CD4-positive, alpha-beta T cell (primary cell): ENCODE measurements at regions not wholly inside any gene's neighbourhood (a gene's known extent, or its start where the extent isn't known, plus 50 kb on each side); places are given as distances from the start of the nearest gene placed in this dataset.
A peak's percentile ranks its signal among the peaks of the same experiment; 100 is the strongest.
"Not testable (repeated sequence)": the region's sequence is repeated elsewhere in the genome, so short reads cannot be mapped to it uniquely, and the experiment has no call there.

Experiments
- ATAC-seq: fragments of 200-7000 bp; cut with Tn5 transposase; one replicate; pipeline ENCODE4 v1.10.0; 2022; ENCODE audit warnings: mild to moderate bottlenecking; ENCODE audit not compliant: poor library complexity
- CTCF ChIA-PET: fragments of 350-600 bp; sonication (Branson Sonifier 250); formaldehyde crosslinking; loops from one replicate; lab custom pipeline; 2021; ENCODE audit warnings: antibody characterized with exemption, inconsistent platforms; lab: Charles Lee
- POLR2A ChIA-PET: fragments of 350-600 bp; sonication (Branson Sonifier 250); formaldehyde crosslinking; loops from one replicate; lab custom pipeline; 2021; ENCODE audit warnings: antibody characterized with exemption, inconsistent platforms; lab: Charles Lee
- DNase-seq, 14 experiments: peaks; one replicate each; pipeline ENCODE4 v3.0.0-alpha.2; 2013 to 2020; ENCODE audit warnings: mixed read lengths in 2 of 14
- H3K27ac ChIP-seq, 2 donors: one replicate each; pipeline versions ENCODE4 v1.5.1 to v1.7.0; 2013; ENCODE audit warnings: low read length in 2 of 2, low read depth in 1 of 2, mild to moderate bottlenecking in 1 of 2
- H3K27me3 ChIP-seq, 2 experiments: 1 replicate in 1 of 2; 2 replicates in 1 of 2; pipeline versions ENCODE4 v1.6.1 to v1.7.0; 2013; ENCODE audit warnings: low read length in 2 of 2, control low read depth in 1 of 2, mild to moderate bottlenecking in 1 of 2, moderate library complexity in 1 of 2; ENCODE audit not compliant: insufficient read depth in 2 of 2, control insufficient read depth in 1 of 2
- H3K36me3 ChIP-seq: one replicate; pipeline ENCODE4 v1.6.1; 2013; ENCODE audit warnings: low read length, control low read depth; ENCODE audit not compliant: insufficient read depth
- H3K4me1 ChIP-seq: one replicate; pipeline ENCODE4 v1.6.1; 2013; ENCODE audit warnings: low read length, control low read depth; ENCODE audit not compliant: insufficient read depth
- H3K4me3 ChIP-seq: one replicate; pipeline ENCODE4 v1.5.1; 2013; ENCODE audit warnings: mild to moderate bottlenecking, low read length, moderate library complexity
- H3K9me3 ChIP-seq, 2 experiments: 1 replicate in 1 of 2; 2 replicates in 1 of 2; pipeline versions ENCODE4 v1.6.1 to v1.7.0; 2013; ENCODE audit warnings: low read length in 2 of 2, mild to moderate bottlenecking in 2 of 2, control low read depth in 1 of 2, moderate library complexity in 1 of 2; ENCODE audit not compliant: control insufficient read depth in 1 of 2, insufficient read depth in 1 of 2
- H3K27ac Mint-ChIP-seq: one replicate; pipeline ENCODE4 v1.8.0; 2020; ENCODE audit warnings: mixed read lengths
- H3K27me3 Mint-ChIP-seq: one replicate; pipeline ENCODE4 v1.8.0; 2021; ENCODE audit warnings: mixed read lengths
- H3K36me3 Mint-ChIP-seq: one replicate; pipeline ENCODE4 v1.8.0; 2021; ENCODE audit warnings: low read depth, mixed read lengths
- H3K4me1 Mint-ChIP-seq: one replicate; pipeline ENCODE4 v1.8.0; 2021; ENCODE audit warnings: low read depth, mixed read lengths
- H3K4me3 Mint-ChIP-seq: one replicate; pipeline ENCODE4 v1.8.0; 2020; ENCODE audit warnings: mild to moderate bottlenecking, mixed read lengths
- H3K9me3 Mint-ChIP-seq: one replicate; pipeline ENCODE4 v1.8.0; 2020; ENCODE audit warnings: mixed read lengths
- CTCF ChIP-seq: fragments of 200-600 bp; IDR thresholded peaks from one replicate; pipeline ENCODE4 v1.8.0; 2022; ENCODE audit warnings: antibody characterized with exemption, mild to moderate bottlenecking
- intact Hi-C, 2 experiments: fragments of 100-400 bp; cut with DNase I in 1 of 2; cut with micrococcal nuclease in 1 of 2; formaldehyde crosslinking; loops; one replicate each; pipeline versions ENCODE4 v1.15.1 to v1.9.0; 2023 to 2025; cut with DNase I, micrococcal nuclease

GRCh38 chr22:25460682-25461081 is 103.8 kb upstream of the GRK3 start:
- POLR2A ChIA-PET, H3K9me3 ChIP-seq, H3K27ac ChIP-seq, H3K4me1 ChIP-seq, CTCF ChIA-PET, H3K27ac Mint-ChIP-seq, H3K4me3 ChIP-seq, H3K27me3 ChIP-seq, H3K9me3 Mint-ChIP-seq, DNase-seq, ATAC-seq, H3K4me3 Mint-ChIP-seq, H3K27me3 Mint-ChIP-seq, H3K4me1 Mint-ChIP-seq: not testable (repeated sequence)
- H3K36me3 ChIP-seq = peaks cover 36% of the 10 kb centered on the region
- H3K36me3 Mint-ChIP-seq = peaks cover 49% of the 10 kb centered on the region
- intact Hi-C loops = loop anchor here in 1 of 2 experiments (2.0 kb wide), 1 partner anchor 242 kb away; no protein-coding TSS in a partner anchor

- no peak for TF ChIP-seq CTCF
- H3K9me3 Mint-ChIP-seq = no peaks in the 10 kb centered on the region
- H3K27me3 Mint-ChIP-seq = no peaks in the 10 kb centered on the region
- ChIA-PET CTCF (no interaction called here), POLR2A (no interaction called here)
- DNase-seq = no peak
- Histone ChIP-seq H3K4me1 (peaks cover 5% of the 10 kb centered on the region), H3K27ac (no peak overlapping the region), H3K9me3 (no peaks in the 10 kb centered on the region), H3K4me3 (no peak overlapping the region), H3K36me3 (peaks cover 36% of the 10 kb centered on the region), H3K27me3 (no peaks in the 10 kb centered on the region)
- H3K27ac Mint-ChIP-seq = no peak overlapping the region
- H3K4me3 Mint-ChIP-seq = no peak overlapping the region
- H3K36me3 Mint-ChIP-seq = peaks cover 48% of the 10 kb centered on the region
- intact Hi-C loops = loop anchor here in 1 of 2 experiments (2.0 kb wide), 1 partner anchor 242 kb away; no protein-coding TSS in a partner anchor
- ATAC-seq = no peak
- peaks cover 5% of the 10 kb centered on the region for H3K4me1 Mint-ChIP-seq
These were observed 103.2 kb upstream of the GRK3 start for GRCh38 chr22:25461301-25461700.

GRCh38 chr22:25462474-25463346 is 101.8 kb upstream of the GRK3 start:
- H3K36me3 ChIP-seq = peaks cover 31% of the 10 kb centered on the region
- intact Hi-C loops = loop anchor here (1.0 to 2.0 kb wide), 4 partner anchors 240 to 898 kb away; no protein-coding TSS in a partner anchor
- H3K27me3 Mint-ChIP-seq, H3K9me3 ChIP-seq, H3K27me3 ChIP-seq, POLR2A ChIA-PET, H3K4me3 Mint-ChIP-seq, H3K4me1 ChIP-seq, H3K4me3 ChIP-seq, H3K27ac ChIP-seq, H3K9me3 Mint-ChIP-seq, H3K4me1 Mint-ChIP-seq: not testable (repeated sequence)
- TF ChIP-seq CTCF = peak; percentile 91
- CTCF ChIA-PET = interaction anchor here (0.7 to 1.4 kb wide), 4 partner anchors 11 to 310 kb away, joined by 3 to 7 read pairs (median 4); no protein-coding TSS in a partner anchor
- DNase-seq (peak; percentile 51 to 83 (median 64)), ATAC-seq (peak; percentile 90)
- H3K27ac Mint-ChIP-seq = peak overlapping the region; percentile 33
- peaks cover 42% of the 10 kb centered on the region for H3K36me3 Mint-ChIP-seq

- H3K9me3 ChIP-seq, H3K9me3 Mint-ChIP-seq, H3K27ac ChIP-seq, H3K4me3 ChIP-seq, DNase-seq, H3K27me3 Mint-ChIP-seq, POLR2A ChIA-PET, ATAC-seq, H3K4me1 ChIP-seq, H3K4me1 Mint-ChIP-seq, H3K27me3 ChIP-seq, H3K4me3 Mint-ChIP-seq, H3K27ac Mint-ChIP-seq: not testable (repeated sequence)
- CTCF ChIA-PET = interaction anchor here (1.4 kb wide), 1 partner anchor 310 kb away, joined by 7 read pairs; no protein-coding TSS in a partner anchor
- intact Hi-C loops = loop anchor here in 1 of 2 experiments (2.0 kb wide), 1 partner anchor 240 kb away; no protein-coding TSS in a partner anchor
- peaks cover 41% of the 10 kb centered on the region for H3K36me3 Mint-ChIP-seq
- peaks cover 30% of the 10 kb centered on the region for H3K36me3 ChIP-seq
These were observed 101.2 kb upstream of the GRK3 start for GRCh38 chr22:25463347-25463628.

- H3K4me1 Mint-ChIP-seq, ATAC-seq, H3K27ac ChIP-seq, H3K4me3 ChIP-seq, H3K27me3 Mint-ChIP-seq, DNase-seq, H3K4me1 ChIP-seq, intact Hi-C loops, H3K4me3 Mint-ChIP-seq, H3K9me3 Mint-ChIP-seq, H3K9me3 ChIP-seq, H3K27me3 ChIP-seq, CTCF ChIA-PET, H3K27ac Mint-ChIP-seq, POLR2A ChIA-PET: not testable (repeated sequence)
- peaks cover 22% of the 10 kb centered on the region for H3K36me3 ChIP-seq
- H3K36me3 Mint-ChIP-seq = peaks cover 31% of the 10 kb centered on the region
These were observed 100.1 kb upstream of the GRK3 start for GRCh38 chr22:25464326-25464725.
